ENCODE measurements at regions not wholly inside any gene's neighbourhood (a gene's known extent, or its start where the extent isn't known, plus 50 kb on each side); places are given as distances from the start of the nearest gene placed in this dataset.

DNA sequence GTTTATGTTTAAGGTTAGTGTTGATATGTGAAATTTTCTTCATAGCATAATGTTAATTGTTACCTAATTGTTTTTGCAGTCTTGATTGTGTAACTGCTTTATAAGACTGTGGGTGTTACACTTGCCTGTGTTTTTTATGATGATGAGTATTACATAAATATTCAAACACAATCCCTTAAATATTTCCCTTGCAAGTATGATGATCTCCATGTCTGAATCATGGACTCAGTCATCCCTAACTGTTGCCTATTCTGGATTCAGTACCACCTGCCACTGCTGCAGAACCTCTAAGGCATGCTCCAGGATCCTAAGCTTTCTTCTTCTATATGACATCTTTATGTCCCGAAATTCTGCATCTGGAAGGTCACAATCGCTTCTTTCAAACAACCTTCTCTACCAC, 246.3 kb upstream of the CLEC14A start:
- no peak for DNase-seq

GRCh38 chr14:38500125-38500524, 244.2 kb upstream of the CLEC14A start:
- DNase-seq: no peak

DNA sequence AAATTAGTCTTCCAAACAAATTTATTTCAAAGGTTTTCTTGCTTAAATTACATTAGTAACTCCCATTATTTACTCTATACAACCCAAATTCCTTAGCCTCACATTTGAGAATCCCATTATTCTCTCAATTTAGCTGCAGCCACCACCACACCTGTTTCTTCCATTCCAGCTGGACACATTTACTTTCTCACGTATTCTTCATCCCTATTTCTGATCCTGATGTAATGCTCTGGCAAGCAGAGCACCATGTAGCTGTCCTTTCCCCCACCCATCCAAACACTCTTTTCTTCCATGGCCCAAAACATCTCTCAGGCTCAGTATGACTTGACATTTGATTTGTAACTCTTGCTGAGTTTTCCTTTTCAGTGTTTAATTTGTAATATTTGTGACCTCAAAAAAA, 240.2 kb upstream of the CLEC14A start:
- DNase-seq: no peak

DNA sequence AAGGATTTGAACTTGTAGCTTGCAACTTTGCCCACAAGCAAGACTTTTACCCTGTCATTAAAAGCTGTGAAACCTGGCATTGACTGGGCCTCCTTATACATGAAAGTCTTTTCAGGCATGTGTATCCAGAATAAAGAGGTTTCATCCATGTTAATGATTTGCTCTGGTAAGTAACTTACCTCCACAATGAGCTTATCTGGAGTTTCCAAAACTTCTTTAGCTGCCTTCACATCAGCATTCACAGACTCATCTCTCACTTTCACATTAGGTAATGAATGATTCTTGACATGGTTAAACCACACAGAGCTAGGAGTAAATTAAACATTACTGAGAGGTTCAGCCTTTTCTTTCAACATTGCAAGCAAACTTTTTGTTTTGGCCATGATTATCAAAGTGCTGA, 234.4 kb upstream of the CLEC14A start:
- DNase-seq: no peak

DNA sequence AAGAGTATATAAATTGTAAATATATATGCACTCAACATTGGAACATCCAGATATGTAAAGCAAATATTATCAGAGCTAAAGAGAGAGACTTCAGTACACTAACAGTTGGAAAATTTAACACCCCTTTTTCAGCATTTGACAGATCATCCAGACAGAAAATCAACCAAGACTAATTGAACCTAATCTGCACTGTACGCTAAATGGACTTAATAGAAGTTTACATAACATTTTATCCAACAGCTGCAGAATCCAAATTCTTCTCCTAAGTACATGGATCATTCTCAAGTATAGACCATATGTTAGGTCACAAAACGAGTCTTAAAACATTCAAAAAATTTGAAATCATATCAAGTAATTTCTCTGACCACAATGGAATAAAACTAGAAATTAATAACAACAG, 229.1 kb upstream of the CLEC14A start:
- no peak for DNase-seq

GRCh38 chr14:38481952-38482678, 226.2 kb upstream of the CLEC14A start:
- no peak for DNase-seq

DNA sequence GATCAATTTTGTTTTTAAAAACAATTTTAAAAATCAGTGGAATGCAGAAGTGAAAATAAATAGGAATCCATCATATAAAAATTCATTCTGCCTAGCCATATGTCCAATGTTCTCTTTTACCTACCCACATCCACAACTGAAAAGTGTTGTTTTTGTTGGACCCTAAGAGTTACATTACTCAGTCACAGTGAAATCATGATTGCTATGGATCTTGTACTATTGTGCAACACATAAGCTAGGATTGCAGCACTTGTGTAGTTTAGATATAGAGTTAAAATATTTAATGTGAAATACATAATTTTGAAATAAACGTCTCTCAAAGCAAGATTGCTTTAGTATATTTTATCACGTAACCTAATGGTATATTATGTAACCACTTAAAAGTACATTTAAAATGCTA, 213.3 kb upstream of the CLEC14A start:
- no peak for DNase-seq

DNA sequence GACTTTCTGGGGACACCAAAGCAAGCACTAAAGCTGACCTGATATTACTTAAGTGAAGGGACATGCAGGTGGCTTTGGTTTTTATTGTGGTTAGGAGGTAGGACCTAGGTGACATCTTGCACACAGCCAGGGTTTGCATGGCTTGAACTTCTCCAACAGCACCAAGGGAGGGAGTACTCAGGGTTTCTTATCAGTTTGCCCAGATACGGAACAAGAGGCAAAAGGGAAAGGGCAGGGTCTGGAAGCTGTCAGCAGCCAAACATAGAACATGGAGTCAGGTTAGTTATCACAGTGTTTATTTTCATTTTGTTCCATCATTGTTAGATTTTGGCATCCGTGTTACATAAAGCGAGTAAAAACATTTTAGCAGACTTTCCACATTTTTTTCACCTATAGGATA, 186.3 kb upstream of the CLEC14A start:
- DNase-seq: no peak

GRCh38 chr14:38432186-38432585, 176.3 kb upstream of the CLEC14A start:
- DNase-seq: no peak

- DNase-seq: no peak
Measured at GRCh38 chr14:38431156-38431555, 175.3 kb upstream of the CLEC14A start.

DNA sequence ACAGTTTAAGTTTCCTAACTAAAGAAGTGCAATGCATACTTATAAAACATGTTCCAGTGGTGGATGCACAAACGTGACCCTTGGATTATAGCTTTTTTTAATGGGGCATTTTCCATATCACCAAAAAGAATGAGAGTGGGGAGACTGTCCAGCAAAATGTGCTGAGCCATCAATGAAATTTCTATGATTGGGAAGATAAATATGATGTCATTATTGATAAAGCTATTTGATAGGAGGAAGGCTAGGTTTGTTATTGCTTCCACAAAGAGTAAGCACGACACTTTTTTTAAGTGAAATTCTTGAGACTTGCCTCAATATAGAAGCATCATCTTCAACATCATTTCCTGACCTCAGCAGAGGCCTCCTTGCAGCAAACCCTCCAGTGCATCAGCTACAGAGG, 174.6 kb upstream of the CLEC14A start:
- no peak for DNase-seq

- no peak for DNase-seq
Measured at GRCh38 chr14:38425324-38425976, 169.6 kb upstream of the CLEC14A start.

DNA sequence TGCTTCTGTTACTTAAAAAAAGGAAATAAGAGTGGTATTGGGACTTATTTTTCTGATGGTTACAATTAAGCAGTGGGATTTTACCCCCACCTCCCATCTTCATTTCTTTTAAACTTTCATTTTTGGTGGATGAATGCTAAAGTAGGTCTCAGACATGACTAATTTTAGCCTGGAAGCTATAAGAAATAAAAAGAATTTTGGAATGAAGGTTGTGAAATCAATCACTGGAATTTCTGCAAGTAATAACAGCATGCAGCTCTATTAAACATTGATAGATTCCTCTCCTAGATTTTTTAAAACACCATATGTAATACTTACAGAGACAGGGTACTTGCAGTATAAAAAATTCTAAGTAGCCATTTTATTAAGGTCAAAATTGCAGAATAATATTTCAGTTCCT, 164.2 kb upstream of the CLEC14A start:
- no peak for DNase-seq

DNA sequence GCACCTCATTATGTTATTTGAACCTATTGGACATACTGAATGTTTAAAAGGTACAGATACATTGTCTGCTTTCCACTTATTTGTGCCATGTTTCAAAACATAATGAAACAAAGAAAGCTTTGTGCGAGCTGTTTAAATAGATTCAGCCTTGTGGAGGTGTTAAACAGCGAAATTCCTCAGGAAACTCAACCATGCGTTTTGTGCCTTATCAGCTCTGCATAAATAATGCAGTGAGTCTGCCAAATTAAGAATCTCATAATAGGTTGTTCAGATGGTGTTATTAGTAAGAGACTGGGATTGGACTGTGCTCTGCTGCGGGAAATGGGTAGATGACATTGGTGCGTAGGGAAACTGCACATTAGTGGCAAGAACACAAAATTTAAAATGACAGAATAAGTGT, 163.7 kb upstream of the CLEC14A start:
- no peak for DNase-seq

DNA sequence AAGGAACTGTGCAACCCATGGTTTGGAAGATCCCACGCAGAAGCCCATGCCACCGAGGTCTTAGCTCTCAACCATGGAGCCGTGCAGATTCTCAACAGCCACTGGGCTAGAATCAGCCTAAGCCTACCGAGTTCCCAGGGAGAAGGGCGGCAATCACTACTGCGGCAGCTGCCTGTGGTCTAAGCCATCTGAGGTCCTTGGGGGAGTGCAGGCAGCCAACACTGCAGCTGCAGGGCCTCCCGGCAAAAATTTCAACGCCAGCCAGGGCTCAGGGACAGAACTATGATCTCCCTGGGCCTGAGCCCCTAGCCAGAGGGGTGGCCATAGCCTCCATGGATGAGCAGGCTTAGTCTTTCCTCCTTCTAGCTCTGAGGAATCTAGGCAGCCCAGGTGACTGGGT, 156.8 kb upstream of the CLEC14A start:
- DNase-seq: no peak

DNA sequence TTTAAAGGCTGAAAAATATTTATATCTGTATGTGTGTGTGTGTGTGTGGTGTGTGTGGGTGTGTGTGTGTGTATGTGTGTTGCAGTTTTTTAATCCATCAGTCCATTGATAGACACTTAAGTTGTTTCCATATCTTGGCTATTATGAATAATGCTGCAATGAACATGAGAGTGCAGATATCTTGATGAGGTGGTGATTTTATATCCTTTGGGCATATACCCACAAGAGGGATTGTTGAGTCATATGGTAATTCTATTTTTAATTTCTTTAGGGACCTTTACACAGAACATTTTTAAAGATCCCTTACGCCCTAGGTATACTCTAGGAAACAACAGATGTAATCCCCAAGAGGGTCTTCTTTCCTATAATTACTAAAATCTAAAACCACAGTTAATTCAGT, 154.5 kb upstream of the CLEC14A start:
- no peak for DNase-seq

DNA sequence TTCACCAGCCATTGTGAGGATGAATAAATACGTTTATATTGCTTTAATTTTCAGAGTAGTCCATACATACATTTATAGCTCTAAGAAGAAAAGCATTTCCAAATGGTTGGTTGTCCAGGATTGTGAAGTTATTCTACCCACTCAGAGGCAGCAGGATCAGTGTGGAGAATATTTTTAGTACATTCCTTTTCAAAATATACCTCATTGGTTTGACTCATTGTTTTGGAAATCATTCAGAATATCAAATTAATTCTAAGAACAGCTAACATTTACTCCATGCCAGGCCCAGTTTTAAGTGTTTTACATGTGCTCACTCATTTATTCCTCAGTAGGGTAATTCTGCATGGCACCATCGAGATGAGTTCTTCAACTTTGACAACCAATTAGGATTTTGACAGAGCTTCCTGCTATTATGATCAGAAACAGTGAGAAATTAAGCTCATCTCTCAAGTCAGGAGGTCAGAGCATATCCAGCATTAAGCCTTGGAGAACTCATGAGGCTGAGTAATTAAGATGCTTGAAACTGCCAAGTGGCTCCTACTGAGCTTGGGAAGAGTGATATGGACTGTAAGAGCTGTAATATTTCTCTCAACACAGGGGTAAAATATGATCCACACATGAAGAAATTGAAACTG, 153.3 kb upstream of the CLEC14A start:
- DNase-seq: no peak

DNA sequence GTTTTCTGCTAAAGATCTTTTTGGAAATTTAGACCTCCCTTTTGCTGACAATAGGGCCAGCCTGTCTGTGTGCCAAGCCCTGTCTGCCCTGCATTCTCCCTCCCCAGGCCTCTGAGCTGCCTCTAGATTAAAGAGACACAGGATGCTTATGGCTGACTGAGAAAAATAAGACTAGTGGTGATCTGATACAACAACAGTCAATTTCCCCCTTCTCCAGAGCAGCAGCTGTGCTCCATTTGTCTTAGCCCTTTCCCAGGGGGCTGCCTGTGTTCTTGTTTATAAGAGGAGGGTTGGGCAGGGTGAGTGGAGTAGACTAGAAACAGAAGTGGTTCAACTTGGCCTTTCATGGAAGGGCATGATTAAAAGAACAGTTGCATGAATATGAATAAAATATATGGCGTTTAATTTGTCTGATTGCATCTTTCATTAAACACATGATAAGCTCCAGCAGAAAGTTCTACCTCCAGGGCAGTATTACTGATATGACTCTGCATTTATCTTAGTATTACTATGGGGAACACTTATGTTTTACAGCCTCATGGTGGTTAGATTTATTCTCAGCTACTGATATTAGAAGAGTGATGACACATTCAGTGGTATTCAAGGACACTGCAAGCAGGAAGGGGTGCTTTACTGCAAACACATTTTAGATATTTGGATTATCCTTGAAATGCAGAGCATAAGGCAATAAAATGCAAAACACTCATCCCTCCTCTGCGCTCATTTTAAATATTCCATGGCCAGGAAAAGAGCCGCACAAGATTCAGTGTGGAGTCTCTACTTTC, 150.2 kb upstream of the CLEC14A start:
- DNase-seq: no peak

DNA sequence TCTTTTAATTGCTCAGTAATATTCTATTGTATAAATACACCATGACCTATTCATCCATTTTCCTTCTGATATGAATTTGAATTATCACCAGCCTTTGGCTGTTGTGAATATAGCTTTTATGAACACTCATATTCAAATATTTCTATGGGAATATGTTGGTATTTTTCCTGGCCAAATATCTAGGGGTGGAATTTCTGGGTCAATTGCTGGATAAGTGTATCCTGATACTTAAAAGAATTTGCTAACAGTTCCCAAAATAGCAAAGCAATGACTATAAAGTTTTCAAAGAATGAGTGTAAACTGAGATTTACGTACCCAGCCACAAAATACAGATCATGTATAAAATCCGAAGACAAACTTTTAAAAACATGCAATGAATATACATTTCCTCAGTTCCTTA, 148.7 kb upstream of the CLEC14A start:
- no peak for DNase-seq

DNA sequence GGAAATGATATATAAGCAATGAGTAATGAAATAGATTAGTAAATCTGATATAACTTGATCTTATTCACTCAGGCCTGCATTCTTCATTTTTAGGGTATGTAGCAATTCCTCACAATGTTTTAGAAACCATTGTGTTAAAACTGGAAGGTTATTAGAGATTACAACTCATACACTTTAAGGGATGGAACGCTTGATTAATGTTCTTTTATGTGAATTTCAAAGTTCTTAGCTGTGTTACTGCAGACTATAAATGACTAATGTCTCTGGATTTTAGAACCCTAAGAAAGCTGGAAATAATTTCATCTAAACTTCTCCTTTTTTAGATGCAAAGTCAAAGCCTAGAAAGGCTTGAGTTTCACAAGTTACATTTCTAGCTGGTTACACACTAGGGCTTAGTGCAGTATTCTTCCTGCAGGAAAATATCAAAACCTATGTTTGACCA, 148.2 kb upstream of the CLEC14A start:
- DNase-seq: no peak

DNA sequence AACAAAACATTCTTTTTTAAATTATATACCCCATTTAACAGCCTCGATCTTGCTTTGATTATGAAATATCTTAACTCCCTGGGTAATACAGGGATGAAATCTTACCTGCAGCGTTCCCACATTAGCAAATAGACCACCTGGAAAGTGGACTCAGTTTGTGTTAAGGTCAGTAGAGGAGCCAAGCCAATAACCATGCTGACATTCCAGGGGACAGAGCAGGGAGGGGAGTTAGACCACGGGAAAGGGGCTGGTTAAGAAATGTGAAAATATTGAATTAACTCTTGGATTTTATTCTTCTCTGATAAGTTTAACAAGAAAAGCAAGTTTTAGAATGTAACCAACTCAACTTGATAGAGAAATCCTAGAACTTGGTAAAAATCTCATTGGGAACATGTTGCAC, 144.9 kb upstream of the CLEC14A start:
- DNase-seq: no peak

DNA sequence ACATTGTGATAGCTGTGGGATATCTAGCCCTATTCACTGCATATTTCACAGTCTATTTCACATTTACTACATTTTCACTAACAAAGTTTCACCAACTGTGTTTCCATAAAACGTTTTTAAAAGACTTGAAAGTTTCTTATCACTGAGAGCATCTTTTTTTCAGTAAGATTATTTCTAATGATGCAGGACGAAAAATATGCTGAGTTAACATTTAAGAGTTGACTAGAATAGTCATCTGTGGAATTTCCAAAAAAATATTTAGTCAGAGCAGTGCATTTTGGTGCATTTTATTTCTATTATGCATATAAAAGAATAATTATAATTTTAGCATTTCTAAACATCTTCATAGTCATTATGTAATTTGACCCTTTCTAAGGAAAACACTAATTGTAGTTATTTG, 143.8 kb upstream of the CLEC14A start:
- no peak for DNase-seq

DNA sequence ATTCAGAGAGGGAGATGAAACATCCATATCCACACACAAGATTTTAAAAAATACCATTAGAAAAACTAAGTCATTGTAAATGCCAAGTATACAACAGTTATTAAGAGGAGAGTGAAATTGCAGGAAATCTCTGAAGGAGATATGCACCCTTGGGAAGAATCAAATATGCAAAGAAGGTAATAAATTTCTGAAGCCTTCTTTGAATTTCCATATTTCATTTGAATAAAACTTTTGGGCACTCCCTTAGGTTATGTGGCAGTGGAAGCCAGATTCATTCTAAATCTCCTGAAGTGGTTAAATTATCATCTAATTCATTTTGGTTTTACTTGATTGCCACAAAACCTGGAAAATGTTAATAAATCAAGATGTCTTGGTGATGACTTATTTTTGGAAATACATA, 138.9 kb upstream of the CLEC14A start:
- DNase-seq: no peak

GRCh38 chr14:38394064-38394463, 138.2 kb upstream of the CLEC14A start:
- no peak for DNase-seq

Measured in suppressor macrophage treated with lipopolysaccharide for 1 hour (primary cell).